Fibroblast of the aortic adventitia (primary cell): ENCODE measurements at regions not wholly inside any gene's neighbourhood (a gene's known extent, or its start where the extent isn't known, plus 50 kb on each side); places are given as distances from the start of the nearest gene placed in this dataset.

Source experiments
- DNase-seq: peaks from one replicate; pipeline ENCODE4 v3.0.0-alpha.2; 2010; ENCODE audit warnings: low read depth
- H3K4me3 ChIP-seq: 2 replicates; pipeline ENCODE4 v1.5.1; 2011; ENCODE audit warnings: low read depth, mild to moderate bottlenecking, control low read depth, low read length, moderate library complexity
- TF ChIP-seq, protein P1 (sequence below): IDR thresholded peaks from 2 replicates; pipeline ENCODE4 v1.5.1; 2011; ENCODE audit warnings: mild to moderate bottlenecking, low read length, control low read depth, inconsistent platforms; ENCODE audit not compliant: insufficient read depth

- DNase-seq, result no peak
- TF ChIP-seq, protein P1, sequence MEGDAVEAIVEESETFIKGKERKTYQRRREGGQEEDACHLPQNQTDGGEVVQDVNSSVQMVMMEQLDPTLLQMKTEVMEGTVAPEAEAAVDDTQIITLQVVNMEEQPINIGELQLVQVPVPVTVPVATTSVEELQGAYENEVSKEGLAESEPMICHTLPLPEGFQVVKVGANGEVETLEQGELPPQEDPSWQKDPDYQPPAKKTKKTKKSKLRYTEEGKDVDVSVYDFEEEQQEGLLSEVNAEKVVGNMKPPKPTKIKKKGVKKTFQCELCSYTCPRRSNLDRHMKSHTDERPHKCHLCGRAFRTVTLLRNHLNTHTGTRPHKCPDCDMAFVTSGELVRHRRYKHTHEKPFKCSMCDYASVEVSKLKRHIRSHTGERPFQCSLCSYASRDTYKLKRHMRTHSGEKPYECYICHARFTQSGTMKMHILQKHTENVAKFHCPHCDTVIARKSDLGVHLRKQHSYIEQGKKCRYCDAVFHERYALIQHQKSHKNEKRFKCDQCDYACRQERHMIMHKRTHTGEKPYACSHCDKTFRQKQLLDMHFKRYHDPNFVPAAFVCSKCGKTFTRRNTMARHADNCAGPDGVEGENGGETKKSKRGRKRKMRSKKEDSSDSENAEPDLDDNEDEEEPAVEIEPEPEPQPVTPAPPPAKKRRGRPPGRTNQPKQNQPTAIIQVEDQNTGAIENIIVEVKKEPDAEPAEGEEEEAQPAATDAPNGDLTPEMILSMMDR, result no peak
These were observed 185.3 kb upstream of the FBXO33 start for GRCh38 chr14:39617537-39617936.

DNA sequence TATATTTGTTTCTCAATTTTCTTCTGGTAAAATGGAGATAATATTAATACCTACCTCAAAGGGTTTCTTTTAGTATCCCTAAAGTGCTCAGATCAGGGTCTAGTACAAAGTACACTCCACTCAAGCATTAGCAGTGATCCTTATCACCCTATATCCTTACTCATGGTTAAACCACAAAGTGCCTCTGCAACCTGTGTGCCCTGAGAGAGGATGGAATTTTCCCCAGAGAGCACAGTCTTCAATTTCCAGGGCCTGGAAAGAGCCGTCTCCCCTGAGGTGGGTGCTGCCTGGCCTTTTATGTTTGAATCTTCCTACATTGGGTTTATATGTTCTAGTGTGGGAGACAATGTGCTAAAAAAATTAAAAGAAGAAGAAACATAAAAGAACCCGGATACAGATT is 183.1 kb upstream of the FBXO33 start:
- no peak overlapping the region for H3K4me3 ChIP-seq
- TF ChIP-seq, protein P1, result no peak
- DNase-seq, result no peak

More at GRCh38 chr14:39617537-39617936, 185.3 kb upstream of the FBXO33 start:
- no peak overlapping the region for H3K4me3 ChIP-seq

GRCh38 chr14:39614297-39614923 is 182.2 kb upstream of the FBXO33 start:
- DNase-seq, result no peak
- no peak overlapping the region for H3K4me3 ChIP-seq
- TF ChIP-seq, protein P1, result no peak

GRCh38 chr14:39609119-39609518 is 176.9 kb upstream of the FBXO33 start:
- no peak overlapping the region for H3K4me3 ChIP-seq
- DNase-seq, result no peak
- TF ChIP-seq, protein P1, result no peak

DNA sequence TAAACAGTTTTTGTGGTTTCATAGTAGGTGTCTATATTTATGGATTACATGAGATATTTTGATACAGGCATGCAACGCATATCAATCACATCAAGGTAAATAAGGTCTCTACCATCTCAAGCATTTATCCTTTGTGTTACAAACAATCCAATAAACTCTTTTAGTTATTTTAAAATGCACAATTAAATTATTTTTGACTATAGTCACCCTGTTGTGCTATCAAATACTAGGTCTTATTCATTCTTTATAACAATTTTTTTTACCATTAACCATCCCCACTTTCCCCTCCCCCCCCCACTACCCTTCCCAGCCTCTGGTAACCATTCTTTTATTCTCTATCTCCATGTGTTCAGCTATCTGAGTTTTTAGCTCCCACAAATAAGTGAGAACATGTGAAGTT is 175.7 kb upstream of the FBXO33 start:
- H3K4me3 ChIP-seq, result no peak overlapping the region
- TF ChIP-seq, protein P1, result no peak
- DNase-seq, result no peak

DNA sequence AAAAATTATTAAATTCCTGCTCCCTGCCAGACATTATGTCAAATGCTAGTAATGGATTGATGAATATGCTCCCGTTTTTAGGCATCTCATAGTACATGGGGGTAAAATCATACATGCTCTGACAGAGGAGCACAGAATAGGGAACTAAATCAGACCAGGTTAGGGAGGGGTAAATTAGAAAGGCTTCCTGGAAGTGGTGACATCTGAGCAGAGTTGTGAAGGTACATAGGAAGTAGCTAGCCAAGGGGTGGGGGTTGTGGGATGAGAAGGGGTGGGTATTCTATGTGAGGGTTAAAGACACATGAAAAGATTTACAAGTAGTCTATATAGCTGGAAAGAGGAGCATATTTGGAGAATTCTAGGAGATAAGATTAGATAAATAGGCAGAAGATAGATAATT is 171.7 kb upstream of the FBXO33 start:
- TF ChIP-seq, protein P1, result no peak
- no peak for DNase-seq
- H3K4me3 ChIP-seq, result no peak overlapping the region

GRCh38 chr14:39593377-39593776 is 161.1 kb upstream of the FBXO33 start:
- DNase-seq, result no peak
- TF ChIP-seq, protein P1, result no peak
- no peak overlapping the region for H3K4me3 ChIP-seq
